Loucy (cell line): ENCODE measurements at regions not wholly inside any gene's neighbourhood (a gene's known extent, or its start where the extent isn't known, plus 50 kb on each side); places are given as distances from the start of the nearest gene placed in this dataset.

Source experiments
- EZH2phosphoT487 ChIP-seq: fragments of 200-600 bp; IDR thresholded peaks from 2 replicates; pipeline ENCODE4 v1.6.1; 2018; ENCODE audit warnings: antibody characterized with exemption, mild to moderate bottlenecking, moderate library complexity, borderline replicate concordance
- TF ChIP-seq, protein P1 (sequence below): fragments of 200-600 bp; sonication (generic); conservative IDR thresholded peaks from 2 replicates; pipeline ENCODE4 v1.5.1; 2014; ENCODE audit warnings: mild to moderate bottlenecking, antibody characterized with exemption, low read length

DNA sequence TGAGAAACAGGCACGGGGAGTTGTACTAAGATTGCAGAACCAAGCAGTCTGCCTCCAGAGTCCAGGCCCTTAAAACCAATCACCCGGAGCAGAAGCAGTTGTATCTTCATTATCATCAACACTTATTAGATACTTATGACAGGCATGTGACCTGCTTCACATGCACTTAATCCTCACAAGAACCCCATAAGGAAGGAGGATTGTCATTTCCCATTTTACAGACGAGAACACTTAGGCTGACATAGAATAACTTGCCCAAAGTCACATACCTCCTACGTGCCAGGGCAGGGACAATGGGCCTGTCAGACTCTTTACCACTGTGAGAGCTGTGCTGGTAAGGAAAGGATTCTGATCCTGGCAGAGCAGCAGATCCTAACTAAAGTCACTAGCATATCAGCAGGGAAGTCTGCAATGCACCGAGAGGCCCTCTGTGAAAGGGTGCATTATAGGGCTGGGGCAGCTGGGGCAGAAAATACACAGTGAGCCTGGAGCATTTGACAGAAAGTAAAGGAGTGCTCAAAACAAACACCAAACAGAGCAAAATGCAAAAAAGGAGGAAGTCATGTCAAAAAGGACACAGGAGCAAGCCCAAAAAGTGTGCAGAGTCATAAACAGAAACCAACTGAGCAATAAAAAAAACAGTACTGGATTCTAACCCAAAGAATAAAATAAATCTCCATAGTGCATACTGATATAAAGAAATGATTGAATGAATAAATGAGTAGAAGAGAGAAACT is 55.9 kb upstream of the SP3 start:
- TF ChIP-seq, protein P1, sequence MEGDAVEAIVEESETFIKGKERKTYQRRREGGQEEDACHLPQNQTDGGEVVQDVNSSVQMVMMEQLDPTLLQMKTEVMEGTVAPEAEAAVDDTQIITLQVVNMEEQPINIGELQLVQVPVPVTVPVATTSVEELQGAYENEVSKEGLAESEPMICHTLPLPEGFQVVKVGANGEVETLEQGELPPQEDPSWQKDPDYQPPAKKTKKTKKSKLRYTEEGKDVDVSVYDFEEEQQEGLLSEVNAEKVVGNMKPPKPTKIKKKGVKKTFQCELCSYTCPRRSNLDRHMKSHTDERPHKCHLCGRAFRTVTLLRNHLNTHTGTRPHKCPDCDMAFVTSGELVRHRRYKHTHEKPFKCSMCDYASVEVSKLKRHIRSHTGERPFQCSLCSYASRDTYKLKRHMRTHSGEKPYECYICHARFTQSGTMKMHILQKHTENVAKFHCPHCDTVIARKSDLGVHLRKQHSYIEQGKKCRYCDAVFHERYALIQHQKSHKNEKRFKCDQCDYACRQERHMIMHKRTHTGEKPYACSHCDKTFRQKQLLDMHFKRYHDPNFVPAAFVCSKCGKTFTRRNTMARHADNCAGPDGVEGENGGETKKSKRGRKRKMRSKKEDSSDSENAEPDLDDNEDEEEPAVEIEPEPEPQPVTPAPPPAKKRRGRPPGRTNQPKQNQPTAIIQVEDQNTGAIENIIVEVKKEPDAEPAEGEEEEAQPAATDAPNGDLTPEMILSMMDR = no peak
- TF ChIP-seq EZH2phosphoT487 = no peak
